K562 (cell line): ENCODE measurements at regions not wholly inside any gene's neighbourhood (a gene's known extent, or its start where the extent isn't known, plus 50 kb on each side); places are given as distances from the start of the nearest gene placed in this dataset.

Experiments used
- ATAC-seq: fragments of 200-7000 bp; cut with Tn5 transposase; 3 replicates; pipeline ENCODE4 v1.9.1; 2020; ENCODE audit warnings: moderate library complexity
- BruUV-seq: library from RNA; stranded (reverse); fragments of 400-500 nt; replicated peaks from 2 replicates; lab custom pipeline; 2021; lab: Mats Ljungman, UMichigan
- CTCF ChIA-PET: fragments of 300-600 bp; formaldehyde crosslinking; extraction: SDS; loops from one replicate; lab custom pipeline; 2021; ENCODE audit warnings: low intra/inter-chr PET ratio; lab: Yijun Ruan, JAX
- POLR2A ChIA-PET: fragments of 300-600, 350-650 bp; sonication (Branson Sonifier 250); formaldehyde crosslinking; extraction: SDS; loops from one replicate; lab custom pipeline; 2021; ENCODE audit warnings: antibody characterized with exemption, inconsistent platforms; lab: Yijun Ruan, JAX
- DNase-seq, 4 experiments: peaks; one replicate each; pipeline versions ENCODE4 v3.0.0 to v3.0.0-alpha.2; 2011 to 2018; ENCODE audit warnings: low spot score in 3 of 4, mixed read lengths in 3 of 4; ENCODE audit errors: extremely low read depth in 1 of 4
- FAIRE-seq: peaks from 2 replicates; lab custom pipeline; 2011; peaks lifted over from hg19 to GRCh38; lab: Jason Lieb, UNC
- H2AFZ ChIP-seq: 2 replicates; pipeline ENCODE4 v1.6.0; 2011; ENCODE audit warnings: low read depth, low read length, control low read depth, inconsistent platforms
- H3K27ac ChIP-seq: fragments of 200-600 bp; 3 replicates; pipeline ENCODE4 v1.8.0; 2011; ENCODE audit warnings: low read depth, mild to moderate bottlenecking, control low read depth, inconsistent platforms, low read length, moderate library complexity, mixed read lengths; ENCODE audit errors: extremely low read depth
- H3K27me3 ChIP-seq, 2 experiments: fragments of 300-600 bp in 1 of 2; 2 replicates in 1 of 2; 3 replicates in 1 of 2; pipeline versions ENCODE4 v1.6.0 to v1.8.0; 2011; ENCODE audit warnings: inconsistent platforms in 2 of 2, low read length in 2 of 2, mild to moderate bottlenecking in 1 of 2, mixed read lengths in 1 of 2, moderate library complexity in 1 of 2; ENCODE audit not compliant: control insufficient read depth in 2 of 2, insufficient read depth in 2 of 2
- H3K36me3 ChIP-seq: fragments of 300-600 bp; 3 replicates; pipeline ENCODE4 v1.8.0; 2011; ENCODE audit warnings: mild to moderate bottlenecking, low read length, inconsistent platforms; ENCODE audit not compliant: control insufficient read depth, insufficient read depth
- H3K4me1 ChIP-seq, 2 experiments: fragments of 200-600 bp in 1 of 2; replicated peaks in 1 of 2; 2 replicates in 1 of 2; 3 replicates in 1 of 2; pipeline versions ENCODE4 v1.5.1 to v1.8.0; 2011; ENCODE audit warnings: inconsistent platforms in 2 of 2, low read length in 2 of 2, mild to moderate bottlenecking in 1 of 2, mixed read lengths in 1 of 2, moderate library complexity in 1 of 2; ENCODE audit not compliant: control insufficient read depth in 2 of 2, insufficient read depth in 2 of 2
- H3K4me2 ChIP-seq: 2 replicates; pipeline ENCODE4 v1.6.1; 2011; ENCODE audit warnings: low read length, control low read depth, inconsistent platforms, mixed read lengths; ENCODE audit not compliant: insufficient read depth
- H3K4me3 ChIP-seq: fragments of 200-600 bp; sonication (generic), shearing (Covaris generic); 2 replicates; pipeline ENCODE4 v1.5.1; 2016; ENCODE audit warnings: control low read depth, inconsistent platforms
- H3K79me2 ChIP-seq: fragments of 200-600 bp; 3 replicates; pipeline ENCODE4 v1.8.0; 2011; ENCODE audit warnings: low read length, inconsistent platforms; ENCODE audit not compliant: control insufficient read depth, insufficient read depth
- H3K9ac ChIP-seq, 2 experiments: 2 replicates each; pipeline versions ENCODE4 v1.6.0 to v1.6.1; 2011; ENCODE audit warnings: low read depth in 2 of 2, low read length in 2 of 2, control low read depth in 1 of 2, inconsistent platforms in 1 of 2, mild to moderate bottlenecking in 1 of 2, mixed read lengths in 1 of 2; ENCODE audit not compliant: insufficient read depth in 1 of 2
- H3K9me1 ChIP-seq: one replicate; pipeline ENCODE4 v1.6.0; 2011; ENCODE audit warnings: inconsistent platforms, mild to moderate bottlenecking, low read length, moderate library complexity; ENCODE audit not compliant: control insufficient read depth, insufficient read depth
- H3K9me3 ChIP-seq: replicated peaks from 2 replicates; pipeline ENCODE4 v1.5.1; 2011; ENCODE audit warnings: low read depth, low read length, inconsistent platforms; ENCODE audit not compliant: control insufficient read depth, insufficient read depth
- H4K20me1 ChIP-seq: replicated peaks from 2 replicates; pipeline ENCODE4 v1.6.1; 2011; ENCODE audit warnings: low read length, inconsistent platforms, mixed read lengths; ENCODE audit not compliant: control insufficient read depth, insufficient read depth
- BHLHE40 ChIP-seq: IDR thresholded peaks from 2 replicates; pipeline ENCODE4 v1.6.1; 2011; ENCODE audit warnings: low read length, improper control_type of control experiment
- TAF9B ChIP-seq: fragments of 450-650 bp; IDR thresholded peaks from 2 replicates; pipeline ENCODE4 v1.6.1; 2018; ENCODE audit warnings: mild to moderate bottlenecking; ENCODE audit not compliant: partially characterized antibody
- UBTF ChIP-seq, 2 experiments: IDR thresholded peaks; 2 replicates each; pipeline ENCODE4 v1.6.1; 2012; ENCODE audit warnings: improper control_type of control experiment in 2 of 2, low read depth in 2 of 2, low read length in 2 of 2, borderline replicate concordance in 1 of 2
- WGBS: fragments of 100-300 bp; shearing (Covaris generic); methylation state at CpG from one replicate; pipeline ENCODE4 v1.1.6; 2016; ENCODE audit warnings: low coverage, mixed read lengths; ENCODE audit not compliant: insufficient coverage; ENCODE audit errors: missing lambda C conversion rate; 5-methylcytosine and 5-hydroxymethylcytosine counted together
- in situ Hi-C: fragments of 300-500 bp; cut with MboI; formaldehyde crosslinking; loops from 4 replicates; pipeline ENCODE4 v1.15.0; 2018; ENCODE audit warnings: inconsistent platforms, mixed read lengths
- intact Hi-C: fragments of 100-400 bp; cut with micrococcal nuclease; formaldehyde crosslinking; loops from 2 replicates; pipeline ENCODE4 v1.14.2; 2022

DNA sequence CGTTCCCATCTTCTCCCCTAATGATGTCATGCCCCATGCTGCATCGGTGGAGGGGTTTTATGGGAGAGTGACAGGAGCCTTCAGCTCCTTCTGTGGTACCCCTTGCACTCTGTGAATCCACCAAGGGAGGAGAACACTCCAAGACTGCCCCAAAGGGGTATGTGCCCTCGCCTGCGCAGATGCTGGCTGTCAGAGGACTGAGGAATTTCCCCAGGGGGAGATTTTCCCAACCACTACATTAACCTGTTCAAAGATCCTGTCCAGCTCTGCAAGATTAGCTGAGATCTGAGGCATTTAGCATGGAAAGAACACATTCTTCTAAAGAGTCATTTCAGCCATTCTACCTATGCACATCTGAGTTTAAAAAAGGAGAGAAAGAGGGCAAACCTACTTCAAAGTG, 143.2 kb upstream of the ITGA6 start:
- ChIA-PET CTCF (no interaction called here), POLR2A (no interaction called here)
- Histone ChIP-seq H3K9ac (no peak overlapping the region), H3K9me1 (no peaks in the 10 kb centered on the region), H3K4me3 (no peak overlapping the region), H3K4me1 (no peaks in the 10 kb centered on the region), H3K79me2 (no peaks in the 10 kb centered on the region), H3K27ac (no peak overlapping the region), H3K27me3 (peaks cover 2 to 18% of the 10 kb centered on the region in 2 experiments; a peak in 2 of 5 replicates), H3K36me3 (no peaks in the 10 kb centered on the region), H3K9me3 (no peaks in the 10 kb centered on the region), H4K20me1 (no peaks in the 10 kb centered on the region), H3K4me2 (no peak overlapping the region), H2AFZ (no peak overlapping the region)
- intact Hi-C loops: loop anchor here (10.0 kb wide), 1 partner anchor 181 kb away; no protein-coding TSS in a partner anchor
- no peak for DNase-seq
- WGBS: 0% methylated on average over 4 of the region's 4 CpGs
- TF ChIP-seq BHLHE40 (no peak), TAF9B (no peak), UBTF (IDR thresholded peaks at IDR 0.05; ENCODE audit: borderline replicate concordance in 1 of 2, low read depth in 2 of 2, low read length in 2 of 2) (no peak)
- ATAC-seq: no peak
- BruUV-seq: no TSS peak
- in situ Hi-C loops: no loop called here
- FAIRE-seq: no peak
